ENCODE measurements at regions not wholly inside any gene's neighbourhood (a gene's known extent, or its start where the extent isn't known, plus 50 kb on each side); places are given as distances from the start of the nearest gene placed in this dataset.

- Histone ChIP-seq H3K9me3 (no peaks in the 10 kb centered on the region), H3K36me3 (no peaks in the 10 kb centered on the region), H3K4me1 (no peaks in the 10 kb centered on the region), H3K4me3 (no peak overlapping the region), H3K27ac (no peak overlapping the region), H3K27me3 (ENCODE audit: low read depth) (no peaks in the 10 kb centered on the region)
- TF ChIP-seq, protein P1, sequence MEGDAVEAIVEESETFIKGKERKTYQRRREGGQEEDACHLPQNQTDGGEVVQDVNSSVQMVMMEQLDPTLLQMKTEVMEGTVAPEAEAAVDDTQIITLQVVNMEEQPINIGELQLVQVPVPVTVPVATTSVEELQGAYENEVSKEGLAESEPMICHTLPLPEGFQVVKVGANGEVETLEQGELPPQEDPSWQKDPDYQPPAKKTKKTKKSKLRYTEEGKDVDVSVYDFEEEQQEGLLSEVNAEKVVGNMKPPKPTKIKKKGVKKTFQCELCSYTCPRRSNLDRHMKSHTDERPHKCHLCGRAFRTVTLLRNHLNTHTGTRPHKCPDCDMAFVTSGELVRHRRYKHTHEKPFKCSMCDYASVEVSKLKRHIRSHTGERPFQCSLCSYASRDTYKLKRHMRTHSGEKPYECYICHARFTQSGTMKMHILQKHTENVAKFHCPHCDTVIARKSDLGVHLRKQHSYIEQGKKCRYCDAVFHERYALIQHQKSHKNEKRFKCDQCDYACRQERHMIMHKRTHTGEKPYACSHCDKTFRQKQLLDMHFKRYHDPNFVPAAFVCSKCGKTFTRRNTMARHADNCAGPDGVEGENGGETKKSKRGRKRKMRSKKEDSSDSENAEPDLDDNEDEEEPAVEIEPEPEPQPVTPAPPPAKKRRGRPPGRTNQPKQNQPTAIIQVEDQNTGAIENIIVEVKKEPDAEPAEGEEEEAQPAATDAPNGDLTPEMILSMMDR (IDR thresholded peaks at IDR 0.05): no peak
- intact Hi-C loops (cut with DNase I): no loop called here
- ATAC-seq (peak; percentile 63 to 69), DNase-seq (no peak)
Measured at GRCh38 chr14:53470351-53471043, 317.4 kb upstream of the DDHD1 start.

- no peaks in the 10 kb centered on the region for H3K27me3 ChIP-seq (ENCODE audit: low read depth)
- TF ChIP-seq, protein P1 (IDR thresholded peaks at IDR 0.05): no peak
- no peaks in the 10 kb centered on the region for H3K4me1 ChIP-seq
- no peak for DNase-seq
- no peak overlapping the region for H3K27ac ChIP-seq
- H3K4me3 ChIP-seq: no peak overlapping the region
- no peaks in the 10 kb centered on the region for H3K9me3 ChIP-seq
- H3K36me3 ChIP-seq: no peaks in the 10 kb centered on the region
- no peak for ATAC-seq
- intact Hi-C loops (cut with DNase I): no loop called here
Measured at GRCh38 chr14:53468876-53469275, 315.8 kb upstream of the DDHD1 start.

DNA sequence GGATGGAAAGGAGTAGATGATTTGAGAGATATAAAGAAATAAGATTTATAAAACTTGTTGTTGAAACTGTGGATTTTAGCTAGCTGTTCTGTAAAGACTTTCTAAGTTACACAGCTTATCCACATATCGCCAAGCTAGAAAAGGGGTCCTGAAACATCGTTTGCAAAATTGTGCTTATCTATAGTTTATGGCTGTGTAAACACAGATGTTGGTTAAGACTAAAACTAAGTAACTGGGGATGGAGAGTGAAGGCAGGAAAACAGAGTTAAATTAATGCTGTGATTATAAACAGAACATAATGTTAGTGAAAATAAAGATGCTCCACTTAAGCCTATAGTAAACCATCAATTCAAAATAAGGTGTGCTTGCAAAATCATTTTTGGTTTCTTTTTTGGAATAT is 311.3 kb upstream of the DDHD1 start:
- TF ChIP-seq, protein P1 (IDR thresholded peaks at IDR 0.05): no peak
- Histone ChIP-seq H3K4me3 (no peak overlapping the region), H3K4me1 (no peaks in the 10 kb centered on the region), H3K9me3 (no peaks in the 10 kb centered on the region), H3K27me3 (ENCODE audit: low read depth) (no peaks in the 10 kb centered on the region), H3K27ac (no peak overlapping the region), H3K36me3 (no peaks in the 10 kb centered on the region)
- intact Hi-C loops (cut with DNase I): no loop called here
- no peak for DNase-seq
- ATAC-seq: no peak

- ATAC-seq (peak; percentile 96 to 99), DNase-seq (peak; percentile 76)
- H3K4me1 ChIP-seq: peaks cover 5% of the 10 kb centered on the region
- H3K9me3 ChIP-seq: no peaks in the 10 kb centered on the region
- intact Hi-C loops (cut with DNase I): no loop called here
- TF ChIP-seq, protein P1 (IDR thresholded peaks at IDR 0.05): no peak
- H3K4me3 ChIP-seq: no peak overlapping the region
- H3K27me3 ChIP-seq (ENCODE audit: low read depth): no peaks in the 10 kb centered on the region
- H3K27ac ChIP-seq: no peak overlapping the region
- no peaks in the 10 kb centered on the region for H3K36me3 ChIP-seq
Measured at GRCh38 chr14:53462931-53463778, 310.0 kb upstream of the DDHD1 start.

- ATAC-seq: no peak
- intact Hi-C loops (cut with DNase I): no loop called here
- no peak for DNase-seq
- TF ChIP-seq, protein P1 (IDR thresholded peaks at IDR 0.05): no peak
- H3K9me3 ChIP-seq: no peaks in the 10 kb centered on the region
- H3K36me3 ChIP-seq: no peaks in the 10 kb centered on the region
- H3K27me3 ChIP-seq (ENCODE audit: low read depth): no peaks in the 10 kb centered on the region
- no peak overlapping the region for H3K27ac ChIP-seq
- no peak overlapping the region for H3K4me3 ChIP-seq
- peaks cover 7% of the 10 kb centered on the region for H3K4me1 ChIP-seq
Measured at GRCh38 chr14:53461858-53462257, 308.7 kb upstream of the DDHD1 start.
